Thyroid gland (tissue), 4 donors: ENCODE measurements at regions not wholly inside any gene's neighbourhood (a gene's known extent, or its start where the extent isn't known, plus 50 kb on each side); places are given as distances from the start of the nearest gene placed in this dataset.
"Not testable (repeated sequence)": the region's sequence is repeated elsewhere in the genome, so short reads cannot be mapped to it uniquely, and the experiment has no call there.

Experiments
- DNase-seq, 2 donors: peaks; one replicate each; pipeline ENCODE4 v3.0.0-alpha.2; 2019
- H3K27ac ChIP-seq, 3 donors: fragments of 200-600 bp; sonication (generic); 1 replicate in 2 of 3; 2 replicates in 1 of 3; pipeline ENCODE4 v1.5.1; 2016 to 2019; ENCODE audit warnings: mild to moderate bottlenecking in 1 of 3, moderate library complexity in 1 of 3
- H3K27me3 ChIP-seq: fragments of 200-600 bp; sonication (generic); one replicate; pipeline ENCODE4 v1.5.1; 2019
- H3K36me3 ChIP-seq, 2 donors: fragments of 200-600 bp; sonication (generic); one replicate each; pipeline ENCODE4 v1.5.1; 2016 to 2019
- H3K4me1 ChIP-seq, 2 donors: fragments of 200-600 bp; sonication (generic); one replicate each; pipeline ENCODE4 v1.5.1; 2017 to 2019
- H3K4me3 ChIP-seq, 3 donors: fragments of 200-600 bp; sonication (generic); replicated peaks in 1 of 3; 1 replicate in 2 of 3; 2 replicates in 1 of 3; pipeline ENCODE4 v1.5.1; 2016; ENCODE audit warnings: mild to moderate bottlenecking in 1 of 3
- H3K9me3 ChIP-seq: fragments of 200-600 bp; sonication (generic); one replicate; pipeline ENCODE4 v1.5.1; 2017
- CTCF ChIP-seq, 6 experiments: fragments of 200-600 bp in 3 of 6; fragments of 450-650 bp in 3 of 6; sonication (generic) in 3 of 6; IDR thresholded peaks; one replicate each; pipeline ENCODE4 v1.5.1; 2016 to 2019; ENCODE audit warnings: antibody characterized with exemption in 6 of 6, mild to moderate bottlenecking in 2 of 6, inconsistent platforms in 1 of 6, moderate library complexity in 1 of 6
- POLR2A ChIP-seq, 2 donors: fragments of 450-650 bp; IDR thresholded peaks; one replicate each; pipeline ENCODE4 v1.6.1; 2017; ENCODE audit warnings: antibody characterized with exemption in 2 of 2, mild to moderate bottlenecking in 2 of 2, moderate library complexity in 1 of 2
- WGBS, 2 donors: methylation state at CpG; one replicate each; pipeline ENCODE4 v1.1.5; 2017; 5-methylcytosine and 5-hydroxymethylcytosine counted together
- intact Hi-C: fragments of 100-400 bp; cut with DNase I; formaldehyde crosslinking; loops from one replicate; pipeline ENCODE4 v1.15.1; 2023

DNA sequence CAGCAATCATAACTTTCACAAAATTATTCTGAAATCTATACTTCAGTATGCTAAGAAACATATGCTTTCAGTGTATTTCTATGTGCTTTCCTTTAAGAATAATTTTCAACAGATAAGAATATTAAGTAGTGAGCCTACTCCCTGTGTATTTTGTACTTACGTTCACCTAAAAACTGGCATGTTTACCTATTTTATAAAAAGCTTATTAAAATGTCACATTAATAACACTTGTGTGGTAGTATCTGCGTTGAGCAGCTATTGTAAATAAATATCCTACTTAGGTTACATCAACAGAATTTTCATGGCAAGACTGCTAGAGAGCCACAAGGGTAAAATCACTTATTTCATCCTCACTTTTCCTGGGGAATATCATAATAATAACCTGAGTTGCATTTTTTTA is 113.4 kb upstream of the SLITRK5 start:
- H3K4me3 ChIP-seq, result no peak overlapping the region
- H3K36me3 ChIP-seq, result no peaks in the 10 kb centered on the region
- H3K27ac ChIP-seq, result no peak overlapping the region
- WGBS, 2 donors, result 78 to 81% methylated on average over 2 of the region's 2 CpGs
- no peaks in the 10 kb centered on the region for H3K9me3 ChIP-seq
- DNase-seq, result no peak
- TF ChIP-seq POLR2A (IDR thresholded peaks at IDR 0.05), result no peak
- TF ChIP-seq CTCF (IDR thresholded peaks at IDR 0.05), result no peak
- intact Hi-C loops, result no loop called here
- H3K27me3 ChIP-seq, result no peaks in the 10 kb centered on the region
- no peaks in the 10 kb centered on the region for H3K4me1 ChIP-seq

DNA sequence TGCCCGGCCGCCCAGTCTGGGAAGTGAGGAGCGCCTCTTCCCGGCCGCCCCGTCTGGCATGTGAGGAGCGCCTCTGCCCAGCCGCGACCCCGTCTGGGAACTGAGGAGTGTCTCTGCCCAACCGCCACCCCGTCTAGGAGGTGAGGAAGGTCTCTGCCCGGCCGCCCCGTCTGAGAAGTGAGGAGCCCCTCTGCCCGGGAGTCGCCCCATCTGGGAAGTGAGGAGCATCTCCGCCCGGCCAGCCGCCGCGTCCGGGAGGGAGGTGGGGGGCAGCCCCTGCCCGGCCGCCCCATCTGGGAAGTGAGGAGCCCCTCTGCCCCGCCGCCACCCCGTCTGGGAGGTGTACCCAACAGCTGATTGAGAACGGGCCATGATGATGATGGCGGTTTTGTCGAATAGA is 109.6 kb upstream of the SLITRK5 start:
- WGBS, 2 donors, result 96 to 98% methylated on average over 13 to 28 of the region's 31 CpGs
- DNase-seq, result not testable (repeated sequence)

GRCh38 chr13:87570669-87571068 is 100.5 kb upstream of the SLITRK5 start:
- 66 to 69% methylated on average over 2 of the region's 2 CpGs for WGBS, 2 donors
- intact Hi-C loops, result no loop called here
- Histone ChIP-seq H3K36me3 (no peaks in the 10 kb centered on the region), H3K27me3 (no peaks in the 10 kb centered on the region), H3K4me3 (no peak overlapping the region), H3K4me1 (no peaks in the 10 kb centered on the region), H3K9me3 (no peaks in the 10 kb centered on the region), H3K27ac (no peak overlapping the region)
- TF ChIP-seq POLR2A (IDR thresholded peaks at IDR 0.05) (no peak), CTCF (IDR thresholded peaks at IDR 0.05) (no peak)
- DNase-seq, result no peak

More for the DNA sequence above, 109.6 kb upstream of the SLITRK5 start:
- H3K36me3 ChIP-seq, H3K4me3 ChIP-seq, H3K27ac ChIP-seq, H3K9me3 ChIP-seq, H3K27me3 ChIP-seq, intact Hi-C loops, H3K4me1 ChIP-seq: not testable (repeated sequence)

- H3K36me3 ChIP-seq, result no peaks in the 10 kb centered on the region
- DNase-seq, result no peak
- H3K9me3 ChIP-seq, result no peaks in the 10 kb centered on the region
- no peaks in the 10 kb centered on the region for H3K27me3 ChIP-seq
- H3K27ac ChIP-seq, result no peak overlapping the region
- no peaks in the 10 kb centered on the region for H3K4me1 ChIP-seq
- intact Hi-C loops, result no loop called here
- H3K4me3 ChIP-seq, result no peak overlapping the region
- TF ChIP-seq POLR2A (IDR thresholded peaks at IDR 0.05) (no peak), CTCF (IDR thresholded peaks at IDR 0.05) (no peak)
Measured at GRCh38 chr13:87582399-87582798, 88.8 kb upstream of the SLITRK5 start.

DNA sequence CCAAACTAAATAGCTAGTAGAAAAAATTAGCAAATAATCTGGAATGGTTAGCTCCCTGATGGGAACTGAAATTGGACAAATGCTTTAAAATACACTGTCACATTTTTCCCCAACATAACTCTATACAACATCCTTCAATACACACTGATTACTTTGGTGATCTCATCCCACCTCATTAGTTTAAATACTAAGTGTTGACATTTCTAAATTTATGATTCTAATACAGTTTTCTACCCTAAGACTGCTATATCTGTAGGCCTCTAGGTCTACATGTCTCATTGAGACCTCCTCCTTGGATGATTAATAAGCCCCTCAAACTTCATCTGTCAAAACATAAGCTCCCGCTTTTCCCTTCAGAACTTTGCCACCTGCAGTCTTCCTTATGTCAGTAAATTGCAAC is 80.7 kb upstream of the SLITRK5 start:
- intact Hi-C loops, result no loop called here
- 93 to 96% methylated on average over 1 of the region's 1 CpG for WGBS, 2 donors
- no peak for DNase-seq
- Histone ChIP-seq H3K27me3 (no peaks in the 10 kb centered on the region), H3K4me1 (no peaks in the 10 kb centered on the region), H3K4me3 (no peak overlapping the region), H3K36me3 (no peaks in the 10 kb centered on the region), H3K27ac (no peak overlapping the region), H3K9me3 (no peaks in the 10 kb centered on the region)
- TF ChIP-seq POLR2A (IDR thresholded peaks at IDR 0.05) (no peak), CTCF (IDR thresholded peaks at IDR 0.05) (no peak)

DNA sequence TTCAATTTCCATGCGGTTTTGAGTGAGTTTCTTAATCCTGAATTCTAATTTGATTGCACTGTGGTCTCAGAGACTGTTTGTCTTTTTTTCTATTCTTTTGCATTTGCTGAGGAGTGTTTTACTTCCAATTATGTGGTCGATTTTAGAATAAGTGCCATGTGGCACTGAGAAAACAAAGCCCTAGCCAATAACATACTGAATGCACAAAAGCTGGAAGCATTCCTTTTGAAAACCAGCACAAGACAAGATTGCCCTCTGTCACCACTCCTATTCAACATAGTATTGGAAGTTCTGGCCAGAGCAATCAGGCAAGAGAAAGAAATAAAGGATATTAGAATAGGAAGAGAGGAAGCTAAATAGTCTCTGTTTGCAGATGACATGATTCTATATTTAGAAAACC is 66.7 kb upstream of the SLITRK5 start:
- intact Hi-C loops, H3K9me3 ChIP-seq: not testable (repeated sequence)
- 62 to 82% methylated on average over 2 of the region's 2 CpGs for WGBS, 2 donors

More for the DNA sequence above, 66.7 kb upstream of the SLITRK5 start:
- H3K4me1 ChIP-seq, H3K27ac ChIP-seq, H3K4me3 ChIP-seq, DNase-seq, H3K36me3 ChIP-seq, H3K27me3 ChIP-seq: not testable (repeated sequence)
